Tibial nerve (tissue), 4 donors: ENCODE measurements at regions not wholly inside any gene's neighbourhood (a gene's known extent, or its start where the extent isn't known, plus 50 kb on each side); places are given as distances from the start of the nearest gene placed in this dataset.

ENCODE experiments used
- DNase-seq, 2 donors: peaks; one replicate each; pipeline ENCODE4 v3.0.0-alpha.2; 2019; ENCODE audit warnings: low spot score in 2 of 2
- H3K27ac ChIP-seq, 4 donors: fragments of 200-600 bp; sonication (generic) in 3 of 4; one replicate each; pipeline ENCODE4 v1.5.1; 2017 to 2019; ENCODE audit warnings: mild to moderate bottlenecking in 1 of 4
- H3K27me3 ChIP-seq, 2 donors: fragments of 200-600 bp; sonication (generic) in 1 of 2; one replicate each; pipeline versions ENCODE4 v1.5.1 to v1.6.0; 2017 to 2019
- H3K36me3 ChIP-seq, 3 donors: fragments of 200-600 bp; sonication (generic); one replicate each; pipeline ENCODE4 v1.5.1; 2018 to 2019
- H3K4me1 ChIP-seq, 4 donors: fragments of 200-600 bp; sonication (generic) in 3 of 4; one replicate each; pipeline ENCODE4 v1.5.1; 2017 to 2019
- H3K4me3 ChIP-seq, 4 donors: fragments of 200-600 bp; sonication (generic) in 3 of 4; one replicate each; pipeline ENCODE4 v1.5.1; 2017 to 2019; ENCODE audit warnings: mild to moderate bottlenecking in 1 of 4, moderate library complexity in 1 of 4
- H3K9me3 ChIP-seq, 4 donors: fragments of 200-600 bp; sonication (generic) in 3 of 4; one replicate each; pipeline ENCODE4 v1.5.1; 2017 to 2019
- EP300 ChIP-seq, 2 donors: sonication (generic); formaldehyde crosslinking; IDR thresholded peaks; one replicate each; pipeline ENCODE4 v1.6.1; 2017; ENCODE audit warnings: antibody characterized with exemption in 2 of 2, mild to moderate bottlenecking in 1 of 2
- POLR2A ChIP-seq, 2 donors: fragments of 450-650 bp; IDR thresholded peaks; one replicate each; pipeline ENCODE4 v1.6.1; 2017; ENCODE audit warnings: antibody characterized with exemption in 2 of 2, mild to moderate bottlenecking in 2 of 2, moderate library complexity in 2 of 2
- WGBS, 2 donors: methylation state at CpG; one replicate each; pipeline ENCODE4 v1.1.5; 2018; 5-methylcytosine and 5-hydroxymethylcytosine counted together
- TF ChIP-seq, protein P1 (sequence below), 5 experiments: fragments of 200-600 bp in 3 of 5; fragments of 450-650 bp in 2 of 5; sonication (generic) in 3 of 5; IDR thresholded peaks; one replicate each; pipeline ENCODE4 v1.5.1; 2016 to 2019; ENCODE audit warnings: antibody characterized with exemption in 5 of 5, mild to moderate bottlenecking in 3 of 5, moderate library complexity in 2 of 5

DNA sequence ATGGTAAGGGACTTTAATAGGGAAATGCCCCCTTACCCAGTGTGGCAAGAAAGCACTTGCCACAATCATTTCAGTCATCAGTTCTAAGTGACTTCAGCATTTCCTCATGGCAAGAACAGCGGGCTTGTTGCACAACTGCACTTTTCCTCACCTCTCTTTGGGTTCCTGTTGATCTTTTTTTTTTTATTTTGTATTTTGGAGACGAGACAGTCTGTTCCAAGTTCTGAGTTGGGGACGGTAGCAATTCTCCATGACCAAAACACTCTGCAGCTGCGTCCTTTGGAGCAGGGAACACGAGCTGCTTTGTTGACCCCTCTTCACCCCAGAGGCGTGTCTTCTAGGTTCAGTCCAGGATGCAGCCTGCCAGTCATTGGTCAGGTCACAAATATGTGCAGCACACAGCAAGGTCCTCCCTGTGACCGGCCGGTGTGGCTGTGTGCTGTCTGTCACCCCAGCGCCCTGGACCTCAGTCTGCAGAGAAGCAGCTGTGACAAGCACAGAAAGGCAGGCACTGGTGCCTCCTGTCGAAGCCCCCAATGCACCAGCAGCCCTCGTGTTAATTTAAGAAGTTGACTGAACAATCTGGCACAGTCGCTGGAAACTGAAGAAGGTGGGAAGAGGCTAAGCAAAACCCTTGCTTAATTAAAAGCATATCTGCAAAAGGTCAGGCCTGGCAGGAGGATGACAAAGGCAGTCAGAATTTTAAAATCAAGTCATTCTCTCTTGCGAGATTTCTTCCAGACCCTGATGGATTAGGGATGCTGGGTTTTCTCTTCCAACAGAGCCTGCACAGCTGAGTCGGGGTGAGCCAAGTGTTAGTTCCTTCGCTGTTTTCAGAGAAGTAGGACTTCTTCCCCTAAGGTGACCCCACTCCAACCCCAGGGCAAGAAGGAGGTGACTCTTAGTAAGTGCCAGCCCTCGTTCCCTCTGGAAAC lies 96.7 kb upstream of the COPS8 start:
- WGBS, 2 donors: 36 to 47% methylated on average over 16 of the region's 16 CpGs
- Histone ChIP-seq H3K4me1 (peaks cover 0 to 27% (median 0%) of the 10 kb centered on the region in 4 donors), H3K4me3 (no peak overlapping the region), H3K27me3 (no peaks in the 10 kb centered on the region), H3K9me3 (peaks cover 0 to under 1% (median 0%) of the 10 kb centered on the region in 4 donors), H3K27ac (peak overlapping the region; percentile 6 to 87 (median 58)), H3K36me3 (no peaks in the 10 kb centered on the region)
- TF ChIP-seq EP300 (IDR thresholded peaks at IDR 0.05) (peak; percentile 88 to 95), POLR2A (IDR thresholded peaks at IDR 0.05) (no peak)
- DNase-seq: peak; percentile 80 to 87

DNA sequence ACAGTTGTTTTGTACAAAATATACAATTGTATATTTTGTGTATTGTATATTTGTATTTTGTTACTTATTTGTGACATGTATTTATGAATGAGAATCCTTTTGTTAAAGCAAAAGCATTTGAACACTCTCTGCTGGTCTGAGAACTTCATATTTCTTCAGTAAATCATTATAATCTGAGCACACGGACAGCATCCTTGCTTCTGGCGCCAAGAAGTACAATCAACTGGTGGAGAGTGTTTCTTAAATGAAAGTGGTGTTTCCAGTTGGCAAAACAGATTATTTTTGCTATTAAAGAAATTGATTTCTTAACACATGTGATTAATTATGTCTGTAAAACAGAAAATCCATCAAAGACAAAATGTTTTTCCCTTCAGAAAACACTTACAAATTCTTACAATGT lies 95.1 kb upstream of the COPS8 start:
- no peaks in the 10 kb centered on the region for H3K27me3 ChIP-seq
- peak overlapping the region in 1 of 4 donors; percentile 87 for H3K27ac ChIP-seq
- 61 to 83% methylated on average over 2 of the region's 2 CpGs for WGBS, 2 donors
- TF ChIP-seq POLR2A (IDR thresholded peaks at IDR 0.05) (no peak), EP300 (IDR thresholded peaks at IDR 0.05) (no peak)
- TF ChIP-seq, protein P1, sequence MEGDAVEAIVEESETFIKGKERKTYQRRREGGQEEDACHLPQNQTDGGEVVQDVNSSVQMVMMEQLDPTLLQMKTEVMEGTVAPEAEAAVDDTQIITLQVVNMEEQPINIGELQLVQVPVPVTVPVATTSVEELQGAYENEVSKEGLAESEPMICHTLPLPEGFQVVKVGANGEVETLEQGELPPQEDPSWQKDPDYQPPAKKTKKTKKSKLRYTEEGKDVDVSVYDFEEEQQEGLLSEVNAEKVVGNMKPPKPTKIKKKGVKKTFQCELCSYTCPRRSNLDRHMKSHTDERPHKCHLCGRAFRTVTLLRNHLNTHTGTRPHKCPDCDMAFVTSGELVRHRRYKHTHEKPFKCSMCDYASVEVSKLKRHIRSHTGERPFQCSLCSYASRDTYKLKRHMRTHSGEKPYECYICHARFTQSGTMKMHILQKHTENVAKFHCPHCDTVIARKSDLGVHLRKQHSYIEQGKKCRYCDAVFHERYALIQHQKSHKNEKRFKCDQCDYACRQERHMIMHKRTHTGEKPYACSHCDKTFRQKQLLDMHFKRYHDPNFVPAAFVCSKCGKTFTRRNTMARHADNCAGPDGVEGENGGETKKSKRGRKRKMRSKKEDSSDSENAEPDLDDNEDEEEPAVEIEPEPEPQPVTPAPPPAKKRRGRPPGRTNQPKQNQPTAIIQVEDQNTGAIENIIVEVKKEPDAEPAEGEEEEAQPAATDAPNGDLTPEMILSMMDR (IDR thresholded peaks at IDR 0.05): no peak
- peaks cover 0 to 27% (median 0%) of the 10 kb centered on the region in 4 donors for H3K4me1 ChIP-seq
- no peaks in the 10 kb centered on the region for H3K9me3 ChIP-seq
- no peak overlapping the region for H3K4me3 ChIP-seq
- no peak for DNase-seq
- no peaks in the 10 kb centered on the region for H3K36me3 ChIP-seq

- DNase-seq: no peak
- Histone ChIP-seq H3K9me3 (no peaks in the 10 kb centered on the region), H3K27me3 (no peaks in the 10 kb centered on the region), H3K4me1 (peaks cover 0 to 27% (median 0%) of the 10 kb centered on the region in 4 donors), H3K4me3 (no peak overlapping the region), H3K36me3 (no peaks in the 10 kb centered on the region), H3K27ac (no peak overlapping the region)
- 100% methylated on average over 1 of the region's 1 CpG for WGBS, 2 donors
- TF ChIP-seq POLR2A (IDR thresholded peaks at IDR 0.05) (no peak), EP300 (IDR thresholded peaks at IDR 0.05) (no peak)
- TF ChIP-seq, protein P1 (IDR thresholded peaks at IDR 0.05): no peak
Measured at GRCh38 chr2:236991874-236992273, 93.8 kb upstream of the COPS8 start.

GRCh38 chr2:236993286-236993685 lies 92.4 kb upstream of the COPS8 start:
- no peak for TF ChIP-seq POLR2A (IDR thresholded peaks at IDR 0.05)
- no peak for TF ChIP-seq EP300 (IDR thresholded peaks at IDR 0.05)
- TF ChIP-seq, protein P1 (IDR thresholded peaks at IDR 0.05): no peak
- Histone ChIP-seq H3K27me3 (no peaks in the 10 kb centered on the region), H3K9me3 (no peaks in the 10 kb centered on the region), H3K36me3 (no peaks in the 10 kb centered on the region), H3K27ac (no peak overlapping the region), H3K4me1 (peaks cover 0 to 20% (median 0%) of the 10 kb centered on the region in 4 donors), H3K4me3 (no peak overlapping the region)
- DNase-seq: no peak
- WGBS, 2 donors: 84 to 99% methylated on average over 2 of the region's 2 CpGs

GRCh38 chr2:236994361-236994760 lies 91.3 kb upstream of the COPS8 start:
- no peak overlapping the region for H3K27ac ChIP-seq
- H3K36me3 ChIP-seq: no peaks in the 10 kb centered on the region
- H3K9me3 ChIP-seq: no peaks in the 10 kb centered on the region
- TF ChIP-seq, protein P1 (IDR thresholded peaks at IDR 0.05): no peak
- TF ChIP-seq POLR2A (IDR thresholded peaks at IDR 0.05) (no peak), EP300 (IDR thresholded peaks at IDR 0.05) (no peak)
- 52 to 54% methylated on average over 9 of the region's 9 CpGs for WGBS, 2 donors
- no peak for DNase-seq
- peaks cover 0 to 9% (median 0%) of the 10 kb centered on the region in 4 donors for H3K4me1 ChIP-seq
- no peak overlapping the region for H3K4me3 ChIP-seq
- no peaks in the 10 kb centered on the region for H3K27me3 ChIP-seq
